ENCODE measurements at regions not wholly inside any gene's neighbourhood (a gene's known extent, or its start where the extent isn't known, plus 50 kb on each side); places are given as distances from the start of the nearest gene placed in this dataset.

DNA sequence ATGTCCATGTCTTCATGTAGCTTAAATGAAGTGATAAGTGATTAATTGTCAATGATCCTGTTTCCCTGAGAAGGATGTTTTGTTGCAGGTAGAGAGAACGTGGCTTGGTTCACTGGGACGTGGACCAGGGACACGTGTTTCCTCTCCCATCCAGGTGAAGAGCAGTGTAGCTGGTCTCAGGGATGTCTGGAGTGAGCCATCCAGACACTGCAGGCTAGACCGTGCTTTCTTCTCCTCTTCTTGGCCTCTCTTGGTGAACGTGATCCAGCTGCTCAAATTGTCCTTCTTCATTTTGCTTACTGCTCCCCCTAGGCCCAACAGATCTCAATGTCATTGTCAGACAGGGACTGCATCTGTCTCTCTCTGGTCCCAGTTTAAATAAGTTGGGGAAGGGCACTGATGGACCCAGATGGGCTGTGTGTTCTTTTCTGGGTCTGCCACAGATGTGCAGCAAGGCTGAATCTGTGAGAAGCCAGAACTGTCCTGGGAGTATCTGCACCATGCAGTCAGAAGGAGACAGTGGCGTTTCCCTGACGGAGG lies 263.8 kb downstream of the CYRIA start:
- TF ChIP-seq CTCF (IDR thresholded peaks at IDR 0.05 in 8 of 11, conservative IDR thresholded peaks at IDR 0.05 in 3 of 11) (no peak), POLR2AphosphoS5 (IDR thresholded peaks at IDR 0.05) (no peak), POLR2A (IDR thresholded peaks at IDR 0.05) (no peak)
